CD14-positive monocyte (primary cell): ENCODE measurements at regions not wholly inside any gene's neighbourhood (a gene's known extent, or its start where the extent isn't known, plus 50 kb on each side); places are given as distances from the start of the nearest gene placed in this dataset.

Experiments used
- DNase-seq, 3 donors: peaks; one replicate each; pipeline ENCODE4 v3.0.0-alpha.2; 2011 to 2022
- H2AFZ ChIP-seq: 2 replicates; pipeline ENCODE4 v1.6.0; 2012; ENCODE audit warnings: mild to moderate bottlenecking, low read depth, low read length, inconsistent platforms; ENCODE audit not compliant: insufficient read depth, poor library complexity, severe bottlenecking
- H3K27ac ChIP-seq, 2 donors: 1 replicate in 1 of 2; 2 replicates in 1 of 2; pipeline ENCODE4 v1.5.1; 2012 to 2013; ENCODE audit warnings: low read length in 2 of 2, control low read depth in 1 of 2, inconsistent platforms in 1 of 2, low read depth in 1 of 2, mild to moderate bottlenecking in 1 of 2
- H3K27me3 ChIP-seq, 2 donors: one replicate each; pipeline versions ENCODE4 v1.6.0 to v1.6.1; 2011 to 2013; ENCODE audit warnings: low read length in 2 of 2; ENCODE audit not compliant: control insufficient read depth in 2 of 2, insufficient read depth in 2 of 2
- H3K36me3 ChIP-seq, 2 donors: replicated peaks in 1 of 2; 1 replicate in 1 of 2; 2 replicates in 1 of 2; pipeline versions ENCODE4 v1.5.1 to v1.6.1; 2012 to 2013; ENCODE audit warnings: low read length in 2 of 2, control low read depth in 1 of 2, inconsistent platforms in 1 of 2, mild to moderate bottlenecking in 1 of 2; ENCODE audit not compliant: insufficient read depth in 2 of 2, control insufficient read depth in 1 of 2
- H3K4me1 ChIP-seq, 2 donors: 1 replicate in 1 of 2; 2 replicates in 1 of 2; pipeline versions ENCODE4 v1.5.1 to v1.6.1; 2012 to 2013; ENCODE audit warnings: low read length in 2 of 2, control low read depth in 1 of 2, inconsistent platforms in 1 of 2, mild to moderate bottlenecking in 1 of 2, moderate library complexity in 1 of 2; ENCODE audit not compliant: insufficient read depth in 2 of 2, control insufficient read depth in 1 of 2
- H3K4me2 ChIP-seq: replicated peaks from 2 replicates; pipeline ENCODE3; 2012; ENCODE audit warnings: low read length, moderate library complexity, mild to moderate bottlenecking; ENCODE audit not compliant: poor library complexity, severe bottlenecking; ENCODE audit errors: extremely low read depth
- H3K4me3 ChIP-seq, 3 experiments: fragments of 200-600 bp in 1 of 3; sonication (generic) in 1 of 3; replicated peaks in 1 of 3; 1 replicate in 2 of 3; 2 replicates in 1 of 3; pipeline ENCODE4 v1.5.1; 2011 to 2013; ENCODE audit warnings: low read length in 3 of 3, mild to moderate bottlenecking in 3 of 3, control low read depth in 2 of 3, low read depth in 2 of 3, inconsistent platforms in 1 of 3, moderate library complexity in 1 of 3
- H3K79me2 ChIP-seq: 2 replicates; pipeline ENCODE4 v1.6.0; 2012; ENCODE audit warnings: mild to moderate bottlenecking, control low read depth, inconsistent platforms, low read length, moderate library complexity; ENCODE audit not compliant: insufficient read depth
- H3K9ac ChIP-seq: 2 replicates; pipeline ENCODE4 v1.6.0; 2017; ENCODE audit warnings: low read length, mild to moderate bottlenecking; ENCODE audit not compliant: insufficient read depth, poor library complexity, severe bottlenecking
- H3K9me3 ChIP-seq, 2 donors: replicated peaks in 1 of 2; 1 replicate in 1 of 2; 2 replicates in 1 of 2; pipeline versions ENCODE4 v1.5.1 to v1.6.1; 2012 to 2013; ENCODE audit warnings: low read length in 2 of 2, control low read depth in 1 of 2; ENCODE audit not compliant: control insufficient read depth in 1 of 2, insufficient read depth in 1 of 2
- H4K20me1 ChIP-seq: 2 replicates; pipeline ENCODE4 v1.6.0; 2012; ENCODE audit warnings: mild to moderate bottlenecking, low read length, control low read depth, moderate library complexity; ENCODE audit not compliant: insufficient read depth
- H3K27ac Mint-ChIP-seq, 7 donors: one replicate each; pipeline ENCODE4 v1.8.0; 2020; ENCODE audit warnings: mild to moderate bottlenecking in 7 of 7, mixed read lengths in 7 of 7, moderate library complexity in 6 of 7, inconsistent platforms in 2 of 7
- H3K27me3 Mint-ChIP-seq, 3 donors: one replicate each; pipeline ENCODE4 v1.8.0; 2021 to 2022; ENCODE audit warnings: low read depth in 3 of 3, mild to moderate bottlenecking in 3 of 3, mixed read lengths in 3 of 3, moderate library complexity in 3 of 3, inconsistent platforms in 1 of 3
- H3K36me3 Mint-ChIP-seq, 2 donors: one replicate each; pipeline ENCODE4 v1.8.0; 2020; ENCODE audit warnings: mixed read lengths in 2 of 2, inconsistent platforms in 1 of 2, mild to moderate bottlenecking in 1 of 2
- H3K4me1 Mint-ChIP-seq: one replicate; pipeline ENCODE4 v1.8.0; 2020; ENCODE audit warnings: mild to moderate bottlenecking, mixed read lengths
- H3K4me3 Mint-ChIP-seq, 2 donors: one replicate each; pipeline ENCODE4 v1.8.0; 2020; ENCODE audit warnings: mild to moderate bottlenecking in 2 of 2, mixed read lengths in 2 of 2, moderate library complexity in 1 of 2
- H3K9me3 Mint-ChIP-seq, 7 donors: one replicate each; pipeline ENCODE4 v1.8.0; 2020 to 2022; ENCODE audit warnings: mixed read lengths in 7 of 7, mild to moderate bottlenecking in 6 of 7, moderate library complexity in 6 of 7, inconsistent platforms in 2 of 7
- CTCF ChIP-seq: fragments of 200-600 bp; IDR thresholded peaks from one replicate; pipeline ENCODE4 v1.8.0; 2022; ENCODE audit warnings: antibody characterized with exemption, mild to moderate bottlenecking
- WGBS: methylation state at CpG from one replicate; pipeline ENCODE4 v1.1.5; 2013; ENCODE audit warnings: missing lambda C conversion rate; ENCODE audit not compliant: insufficient coverage; 5-methylcytosine and 5-hydroxymethylcytosine counted together
- intact Hi-C, 2 donors: fragments of 100-400 bp; cut with micrococcal nuclease; formaldehyde crosslinking; loops; one replicate each; pipeline versions ENCODE4 v1.15.0 to v1.15.1; 2023

- no peaks in the 10 kb centered on the region for H3K4me1 Mint-ChIP-seq
- no peak overlapping the region for H3K27ac ChIP-seq
- no peak overlapping the region for H2AFZ ChIP-seq
- no peaks in the 10 kb centered on the region for H3K9me3 ChIP-seq
- H3K4me3 Mint-ChIP-seq: no peak overlapping the region
- intact Hi-C loops: no loop called here
- no peak overlapping the region for H3K27ac Mint-ChIP-seq
- no peak overlapping the region for H3K4me2 ChIP-seq
- H3K36me3 Mint-ChIP-seq: no peaks in the 10 kb centered on the region
- no peak overlapping the region for H3K9ac ChIP-seq
- no peak for DNase-seq
- no peak overlapping the region for H3K4me3 ChIP-seq
- peaks cover 0 to 3% (median 0%) of the 10 kb centered on the region in 7 donors for H3K9me3 Mint-ChIP-seq
- no CpG with 5 or more reads among the region's 1 CpG for WGBS
- no peaks in the 10 kb centered on the region for H3K27me3 Mint-ChIP-seq
- H3K27me3 ChIP-seq: no peaks in the 10 kb centered on the region
- no peaks in the 10 kb centered on the region for H3K4me1 ChIP-seq
- H3K36me3 ChIP-seq: no peaks in the 10 kb centered on the region
- H4K20me1 ChIP-seq: no peaks in the 10 kb centered on the region
- no peak for TF ChIP-seq CTCF
- H3K79me2 ChIP-seq: no peaks in the 10 kb centered on the region
These were observed 287.0 kb downstream of the SH3GL2 start for GRCh38 chr9:17865881-17866280.

GRCh38 chr9:17870722-17871121, 291.9 kb downstream of the SH3GL2 start:
- no peak overlapping the region for H3K4me3 ChIP-seq
- intact Hi-C loops: loop anchor here in 1 of 2 donors (10.0 kb wide), 1 partner anchor 56 kb away; no protein-coding TSS in a partner anchor
- H3K4me1 Mint-ChIP-seq: no peaks in the 10 kb centered on the region
- H3K4me3 Mint-ChIP-seq: no peak overlapping the region
- no peak for DNase-seq
- no peak overlapping the region for H3K27ac ChIP-seq
- H3K4me1 ChIP-seq: no peaks in the 10 kb centered on the region
- 67% methylated on average over 1 of the region's 2 CpGs for WGBS
- H3K9me3 Mint-ChIP-seq: peaks cover 0 to 6% (median 4%) of the 10 kb centered on the region in 7 donors
- no peaks in the 10 kb centered on the region for H3K36me3 Mint-ChIP-seq
- peaks cover 0 to 7% of the 10 kb centered on the region in 2 donors for H3K9me3 ChIP-seq
- no peak for TF ChIP-seq CTCF
- H2AFZ ChIP-seq: no peak overlapping the region
- H3K9ac ChIP-seq: no peak overlapping the region
- H3K27me3 ChIP-seq: no peaks in the 10 kb centered on the region
- no peaks in the 10 kb centered on the region for H3K36me3 ChIP-seq
- H3K4me2 ChIP-seq: no peak overlapping the region
- no peaks in the 10 kb centered on the region for H3K27me3 Mint-ChIP-seq
- no peak overlapping the region for H3K27ac Mint-ChIP-seq
- no peaks in the 10 kb centered on the region for H4K20me1 ChIP-seq
- H3K79me2 ChIP-seq: no peaks in the 10 kb centered on the region
